Activated naive CD4-positive, alpha-beta T cell (primary cell): ENCODE measurements at regions not wholly inside any gene's neighbourhood (a gene's known extent, or its start where the extent isn't known, plus 50 kb on each side); places are given as distances from the start of the nearest gene placed in this dataset.

Source experiments
- DNase-seq, 4 experiments: peaks; one replicate each; lab custom pipeline; 2025; lab: John Stamatoyannopoulos, UW

DNA sequence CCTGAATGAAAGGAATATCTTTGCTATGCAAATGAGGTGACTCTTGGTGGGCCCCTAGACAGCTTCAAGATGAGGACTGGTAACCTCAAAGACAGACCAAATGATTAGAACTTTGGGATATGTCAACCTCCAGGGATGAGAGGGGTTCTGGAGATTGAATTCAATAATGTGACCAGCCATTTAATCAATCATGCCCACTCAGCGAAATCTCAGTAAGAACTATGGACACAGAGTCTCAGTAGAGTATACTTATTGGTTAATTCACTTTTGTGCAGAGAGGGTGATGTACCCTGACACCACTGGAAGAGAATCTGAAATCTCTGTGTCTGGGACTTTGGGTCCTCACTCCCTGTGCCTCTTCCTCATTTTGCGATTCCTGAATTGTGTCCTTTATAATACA, 662.8 kb downstream of the OLFM4 start:
- DNase-seq, result no peak

- DNase-seq, result no peak
These were observed 666.4 kb downstream of the OLFM4 start for GRCh38 chr13:53694814-53695532.

- DNase-seq, result no peak
These were observed 674.9 kb downstream of the OLFM4 start for GRCh38 chr13:53703371-53704080.

DNA sequence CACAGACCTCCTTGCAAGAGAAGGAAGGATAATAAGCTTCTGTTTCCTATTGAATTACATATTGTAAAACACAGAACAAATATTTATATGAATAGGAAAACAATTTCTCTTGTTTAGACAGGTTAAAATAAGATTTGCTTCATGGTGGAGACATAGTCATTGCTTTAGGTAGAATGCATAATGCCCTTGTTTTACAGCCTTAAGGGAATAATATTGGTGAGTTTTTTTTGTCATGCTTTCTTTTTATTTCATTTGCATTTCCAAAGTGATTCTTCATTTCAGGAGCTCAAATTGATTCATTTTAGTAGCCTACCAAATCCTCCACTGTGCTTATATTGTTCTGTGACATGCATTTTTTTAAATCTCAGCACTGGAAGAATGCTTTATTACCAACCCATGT, 690.7 kb downstream of the OLFM4 start:
- no peak for DNase-seq

GRCh38 chr13:53732664-53733063, 704.1 kb downstream of the OLFM4 start:
- no peak for DNase-seq

GRCh38 chr13:53743906-53744305, 715.3 kb downstream of the OLFM4 start:
- DNase-seq, result no peak

- no peak for DNase-seq
These were observed 719.2 kb downstream of the OLFM4 start for GRCh38 chr13:53747825-53748224.

DNA sequence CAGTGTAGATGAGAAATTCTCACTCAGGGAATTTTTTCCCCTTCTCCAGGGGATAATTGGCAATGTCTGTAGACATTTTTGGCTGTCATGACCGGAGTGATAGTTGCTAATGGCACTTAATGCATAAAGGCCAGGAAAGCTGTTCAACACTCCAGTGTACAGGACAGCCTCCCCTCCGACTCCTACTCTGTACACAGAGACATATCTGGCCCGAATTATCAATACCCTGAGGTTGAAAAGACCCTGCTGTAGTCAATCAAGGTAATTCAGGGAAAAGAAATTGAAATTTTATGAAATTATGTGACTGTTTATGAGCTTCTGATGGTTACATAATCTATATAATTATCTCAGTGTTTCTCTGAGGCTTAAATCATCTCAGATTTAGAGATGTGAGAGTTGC, 720.7 kb downstream of the OLFM4 start:
- no peak for DNase-seq

GRCh38 chr13:53759016-53759415, 730.4 kb downstream of the OLFM4 start:
- no peak for DNase-seq

DNA sequence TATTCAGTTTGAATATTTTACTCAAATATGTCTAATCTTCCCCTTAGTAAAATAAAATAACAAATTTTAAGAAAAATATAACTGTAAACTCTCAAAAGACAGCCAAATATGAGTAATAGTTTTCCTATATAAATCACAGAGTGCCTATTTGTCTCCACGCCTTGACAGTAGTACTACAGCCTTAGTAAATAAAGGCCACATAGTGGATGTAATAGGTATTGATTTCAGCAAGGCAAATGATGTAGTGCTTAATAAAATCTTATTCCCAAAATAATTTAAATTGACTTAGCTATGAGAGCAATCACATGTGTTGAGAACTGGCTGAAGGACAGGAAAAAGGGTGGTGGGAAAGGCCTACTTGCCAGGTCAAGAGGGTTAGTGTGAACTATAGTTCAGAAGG, 747.2 kb downstream of the OLFM4 start:
- no peak for DNase-seq

DNA sequence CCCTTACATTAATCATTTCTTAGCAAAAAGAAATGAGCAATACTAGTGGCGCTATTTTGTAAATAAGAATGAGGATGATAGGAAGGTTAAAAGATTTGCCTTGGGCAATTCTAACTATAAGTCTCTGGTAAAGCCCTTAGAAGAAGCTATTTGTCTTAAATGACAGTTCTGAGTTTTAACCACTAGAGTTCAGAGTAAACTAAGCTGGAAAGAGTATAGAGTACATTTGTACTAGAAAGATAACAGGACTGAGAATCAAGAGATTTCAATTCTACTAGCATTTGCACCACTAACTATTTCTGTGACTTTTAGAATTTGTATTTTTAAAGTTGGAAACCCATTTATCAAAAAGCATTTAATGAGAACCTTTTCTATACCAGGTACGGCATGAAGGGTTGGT, 750.3 kb downstream of the OLFM4 start:
- no peak for DNase-seq

DNA sequence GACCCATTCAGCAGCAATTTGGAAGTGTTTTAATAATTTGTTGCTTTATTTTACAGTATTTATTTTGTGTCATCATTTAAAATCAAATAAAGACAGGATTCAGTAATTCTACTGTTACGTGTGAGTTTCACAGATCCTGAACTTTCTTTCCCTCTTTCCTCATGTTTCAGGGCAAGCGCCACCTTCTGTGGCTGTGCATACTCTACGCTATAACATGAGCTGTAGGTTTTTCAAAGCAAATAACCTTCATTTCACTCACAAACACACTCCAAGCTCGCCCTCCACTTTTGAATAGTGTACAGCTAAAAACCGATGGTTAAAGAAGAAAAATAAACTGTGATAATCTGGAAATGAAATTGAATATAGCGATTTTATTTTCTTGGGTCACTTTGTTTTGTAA, 753.3 kb downstream of the OLFM4 start:
- DNase-seq, result no peak

DNA sequence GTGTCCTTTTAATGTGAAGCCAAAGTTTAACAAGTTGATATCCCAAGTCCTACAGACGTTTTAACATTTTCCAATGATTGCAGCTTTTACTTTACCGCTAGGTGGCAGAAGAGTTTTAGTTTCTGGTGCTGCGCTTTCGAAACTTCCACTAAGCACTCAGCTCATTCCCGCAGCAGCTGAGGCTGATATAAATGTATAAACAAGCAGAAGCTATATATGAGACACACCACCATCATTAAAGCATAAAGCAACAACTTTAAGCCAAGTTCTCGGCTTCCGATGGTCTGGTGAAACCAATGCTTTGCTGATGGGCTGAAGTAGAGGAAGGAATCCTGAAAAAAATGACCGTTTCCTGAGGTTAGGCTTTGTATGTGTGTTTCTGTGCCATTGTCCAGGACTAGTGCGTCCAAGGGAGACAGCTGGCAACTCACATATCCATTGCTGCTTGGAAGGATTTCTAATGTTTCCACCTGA, 753.9 kb downstream of the OLFM4 start:
- DNase-seq, result no peak

GRCh38 chr13:53783471-53783870, 754.9 kb downstream of the OLFM4 start:
- no peak for DNase-seq

GRCh38 chr13:53788286-53788685, 759.7 kb downstream of the OLFM4 start:
- no peak for DNase-seq

DNA sequence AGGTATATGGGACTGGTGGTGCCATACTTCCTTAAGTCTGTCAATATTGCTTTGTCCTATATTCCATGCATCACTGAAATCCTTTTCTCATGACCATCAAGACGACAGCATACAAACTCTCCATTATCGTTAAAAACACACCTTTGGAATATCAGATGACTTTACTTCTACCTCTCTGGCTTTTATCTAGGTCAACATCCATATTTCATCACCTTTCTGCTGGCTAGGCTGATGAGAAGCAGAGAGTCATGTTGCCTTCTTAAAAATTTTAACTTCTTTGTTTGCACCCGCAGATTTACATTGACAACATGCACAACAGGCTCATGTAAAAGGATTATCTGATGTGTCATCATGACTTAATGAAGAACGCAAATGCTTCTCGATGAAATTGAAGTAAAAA, 771.4 kb downstream of the OLFM4 start:
- no peak for DNase-seq

DNA sequence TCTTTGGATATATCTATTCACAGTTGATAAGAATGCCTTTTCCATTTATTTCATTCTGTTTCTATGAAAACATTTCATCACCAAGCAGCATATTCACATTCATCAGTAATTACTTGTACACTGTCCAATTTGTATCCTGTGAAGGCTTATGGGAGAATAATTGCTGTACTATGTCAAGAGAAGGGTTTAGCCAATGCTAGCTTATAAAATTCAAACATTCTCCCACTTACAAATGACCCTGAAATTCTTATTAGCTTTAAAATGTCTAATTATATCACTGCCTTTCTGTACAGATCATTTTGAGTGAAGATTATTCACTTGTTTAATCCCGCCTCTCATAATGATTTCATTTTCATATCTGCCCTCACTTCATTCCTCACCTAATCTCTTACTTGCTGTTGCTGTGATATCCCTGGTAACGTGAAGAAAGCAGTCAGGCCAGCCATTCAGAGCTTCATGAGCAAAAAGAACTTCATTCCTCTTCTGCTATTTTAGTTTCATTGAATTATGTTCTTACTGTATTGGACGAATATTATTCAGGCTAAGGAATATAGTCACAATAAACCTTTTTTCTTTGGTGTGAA, 778.7 kb downstream of the OLFM4 start:
- DNase-seq, result no peak

DNA sequence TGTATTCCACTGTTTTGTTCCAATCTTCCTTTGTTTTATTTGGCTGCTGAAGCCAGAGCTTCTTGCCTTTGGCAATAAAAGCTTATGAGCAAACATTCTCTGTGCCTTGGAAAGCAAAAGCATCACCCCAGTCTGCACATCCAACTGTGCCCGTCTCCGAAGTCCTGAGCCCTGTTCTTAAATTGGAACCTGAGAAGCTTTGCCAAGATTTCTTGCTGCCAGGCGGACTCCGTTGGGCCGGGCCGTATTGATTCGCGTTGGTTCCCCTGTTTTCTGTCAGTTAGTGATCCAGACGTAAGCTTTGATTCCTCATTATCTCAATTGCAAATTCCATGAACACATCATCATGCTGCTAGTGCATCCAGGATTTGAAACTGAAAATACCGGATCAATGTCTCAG, 793.0 kb downstream of the OLFM4 start:
- no peak for DNase-seq

- DNase-seq, result no peak
These were observed 793.5 kb downstream of the OLFM4 start for GRCh38 chr13:53822136-53822535.

DNA sequence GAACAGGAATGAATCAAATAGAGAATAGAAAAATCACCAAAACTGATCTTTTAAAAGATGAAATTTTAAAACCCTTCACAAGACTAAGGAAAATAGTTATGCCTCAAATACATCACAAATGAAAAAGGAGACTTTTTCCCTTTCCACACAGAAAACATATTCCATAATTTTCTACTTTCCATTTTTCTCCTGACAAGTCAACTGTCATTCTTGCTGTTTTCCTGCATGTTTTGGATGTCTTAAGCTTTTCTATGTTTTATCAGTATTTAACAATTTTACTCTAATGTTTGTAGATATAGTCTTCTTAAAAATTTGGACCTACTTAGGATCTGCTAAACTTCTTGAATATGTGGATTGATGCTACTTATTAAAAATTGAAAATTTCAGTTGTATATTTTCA, 810.8 kb downstream of the OLFM4 start:
- DNase-seq, result no peak

DNA sequence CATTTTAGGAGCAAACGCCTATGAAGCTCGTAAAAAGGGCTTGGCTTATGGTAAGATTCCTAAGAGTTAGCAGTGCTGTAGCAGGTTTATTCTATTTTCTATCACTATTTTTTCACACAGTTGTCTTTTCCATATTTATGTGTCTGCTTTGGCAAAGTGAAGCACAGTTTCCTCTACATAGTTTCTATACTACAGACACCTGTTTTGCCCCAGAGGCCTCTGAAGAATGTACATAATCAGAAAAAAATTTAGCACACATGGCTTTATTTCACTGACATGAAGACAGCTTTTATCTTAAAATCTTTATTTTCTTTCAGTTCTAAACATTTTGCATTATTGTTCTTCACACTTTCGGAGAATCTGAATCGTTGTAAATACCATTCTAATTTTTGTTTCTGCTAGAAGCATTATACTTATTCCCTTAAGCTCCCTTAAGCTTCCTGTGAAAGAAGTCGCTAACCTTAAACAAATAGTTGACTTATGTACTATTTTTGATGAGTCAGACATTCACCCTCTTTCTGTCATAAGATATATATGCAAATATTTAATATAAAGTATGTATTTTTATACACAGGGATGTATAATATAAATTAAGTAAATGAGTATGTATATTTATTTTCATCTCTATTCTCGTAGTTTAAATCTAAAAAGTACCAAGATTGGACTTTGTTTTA, 816.0 kb downstream of the OLFM4 start:
- no peak for DNase-seq

DNA sequence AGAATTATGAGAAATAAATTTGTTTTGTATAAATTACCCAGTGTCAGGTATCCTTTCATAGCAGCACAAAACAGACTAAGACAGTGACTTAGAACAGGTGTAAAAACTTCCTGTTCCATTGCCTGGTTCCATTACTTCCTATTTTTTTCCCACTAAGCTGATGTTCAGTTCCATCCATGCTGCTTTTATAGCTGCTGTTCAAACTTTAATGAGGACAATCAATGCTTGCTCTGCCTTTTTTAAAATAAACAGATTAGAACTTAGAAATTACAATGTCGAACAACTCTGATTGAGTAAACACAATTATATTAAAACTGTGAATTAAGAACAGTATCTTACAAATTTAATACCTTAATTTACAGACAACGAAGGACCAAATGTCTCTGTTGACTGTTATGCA, 818.9 kb downstream of the OLFM4 start:
- DNase-seq, result no peak
